IMR-90 (cell line): ENCODE measurements at regions not wholly inside any gene's neighbourhood (a gene's known extent, or its start where the extent isn't known, plus 50 kb on each side); places are given as distances from the start of the nearest gene placed in this dataset.

ENCODE experiments used
- ATAC-seq: fragments of 200-7000 bp; cut with Tn5 transposase; 2 replicates; pipeline ENCODE4 v1.9.1; 2020; ENCODE audit warnings: low read depth, mild to moderate bottlenecking, moderate library complexity
- BruUV-seq: library from RNA; stranded (reverse); fragments of 400-500 nt; replicated peaks from 2 replicates; lab custom pipeline; 2021; lab: Mats Ljungman, UMichigan
- CTCF ChIA-PET: fragments of 300-600 bp; formaldehyde crosslinking; extraction: SDS; loops from one replicate; lab custom pipeline; 2021; ENCODE audit warnings: antibody characterized with exemption; lab: Yijun Ruan, JAX
- POLR2A ChIA-PET: fragments of 300-600 bp; sonication (Branson Sonifier 250); formaldehyde crosslinking; loops from one replicate; lab custom pipeline; 2022; ENCODE audit warnings: antibody characterized with exemption; ENCODE audit not compliant: unreplicated experiment; lab: Charles Lee
- DNase-seq: peaks from one replicate; pipeline ENCODE4 v3.0.0; 2013
- H2AFZ ChIP-seq: replicated peaks from 2 replicates; pipeline ENCODE3; 2013; ENCODE audit warnings: low read length, mild to moderate bottlenecking; ENCODE audit not compliant: poor library complexity
- H2AK5ac ChIP-seq: 2 replicates; pipeline ENCODE4 v1.6.1; 2013; ENCODE audit warnings: low read depth, low read length, inconsistent platforms
- H2AK9ac ChIP-seq: replicated peaks from 2 replicates; pipeline ENCODE3; 2013; ENCODE audit warnings: mild to moderate bottlenecking, low read depth, low read length, moderate library complexity; ENCODE audit not compliant: poor library complexity
- H2BK120ac ChIP-seq: 2 replicates; pipeline ENCODE4 v1.6.1; 2013; ENCODE audit warnings: low read depth, low read length, inconsistent platforms
- H2BK15ac ChIP-seq: 3 replicates; pipeline ENCODE4 v1.6.1; 2013; ENCODE audit warnings: low read depth, low read length, inconsistent platforms
- H2BK20ac ChIP-seq: 2 replicates; pipeline ENCODE4 v1.6.1; 2013; ENCODE audit warnings: low read depth, mild to moderate bottlenecking, inconsistent platforms, low read length, moderate library complexity
- H2BK5ac ChIP-seq: 2 replicates; pipeline ENCODE4 v1.6.1; 2013; ENCODE audit warnings: mild to moderate bottlenecking, low read depth, low read length, inconsistent platforms; ENCODE audit not compliant: poor library complexity, severe bottlenecking
- H3K14ac ChIP-seq: replicated peaks from 2 replicates; pipeline ENCODE4 v1.6.1; 2013; ENCODE audit warnings: low read depth, low read length, inconsistent platforms
- H3K18ac ChIP-seq: 2 replicates; pipeline ENCODE4 v1.6.1; 2013; ENCODE audit warnings: low read depth, low read length, control low read depth
- H3K23ac ChIP-seq: 2 replicates; pipeline ENCODE4 v1.6.1; 2013; ENCODE audit warnings: low read depth, low read length, inconsistent platforms
- H3K27ac ChIP-seq: 2 replicates; pipeline ENCODE4 v1.5.1; 2013; ENCODE audit warnings: mild to moderate bottlenecking, control low read depth, low read length; ENCODE audit not compliant: insufficient read depth
- H3K27me3 ChIP-seq: 2 replicates; pipeline ENCODE4 v1.6.1; 2013; ENCODE audit warnings: low read length; ENCODE audit not compliant: control insufficient read depth, insufficient read depth
- H3K36me3 ChIP-seq: 2 replicates; pipeline ENCODE4 v1.6.1; 2013; ENCODE audit warnings: low read length, mixed read lengths; ENCODE audit not compliant: control insufficient read depth, insufficient read depth
- H3K4ac ChIP-seq: 2 replicates; pipeline ENCODE4 v1.6.1; 2013; ENCODE audit warnings: low read depth, low read length, inconsistent platforms
- H3K4me1 ChIP-seq: 2 replicates; pipeline ENCODE4 v1.6.1; 2013; ENCODE audit warnings: low read length, mixed read lengths; ENCODE audit not compliant: control insufficient read depth, insufficient read depth
- H3K4me2 ChIP-seq: 2 replicates; pipeline ENCODE4 v1.6.1; 2013; ENCODE audit warnings: low read depth, mild to moderate bottlenecking, control low read depth, low read length, moderate library complexity
- H3K4me3 ChIP-seq: 2 replicates; pipeline ENCODE4 v1.5.1; 2013; ENCODE audit warnings: low read depth, mild to moderate bottlenecking, control low read depth, low read length, moderate library complexity; ENCODE audit not compliant: insufficient read depth
- H3K56ac ChIP-seq: 2 replicates; pipeline ENCODE4 v1.6.1; 2013; ENCODE audit warnings: low read length, inconsistent platforms; ENCODE audit not compliant: insufficient read depth; ENCODE audit errors: extremely low read depth
- H3K79me1 ChIP-seq, 2 experiments: 2 replicates each; pipeline ENCODE4 v1.6.1; 2013; ENCODE audit warnings: low read length in 2 of 2, inconsistent platforms in 1 of 2, low read depth in 1 of 2
- H3K9ac ChIP-seq: 2 replicates; pipeline ENCODE4 v1.6.1; 2013; ENCODE audit warnings: low read depth, low read length, control low read depth
- H3K9me1 ChIP-seq: 2 replicates; pipeline ENCODE4 v1.6.1; 2013; ENCODE audit warnings: low read length, inconsistent platforms; ENCODE audit not compliant: insufficient read depth
- H3K9me3 ChIP-seq: 2 replicates; pipeline ENCODE4 v1.6.1; 2013; ENCODE audit warnings: low read length; ENCODE audit not compliant: control insufficient read depth, insufficient read depth
- H4K20me1 ChIP-seq: 2 replicates; pipeline ENCODE4 v1.6.1; 2013; ENCODE audit warnings: low read length, inconsistent platforms; ENCODE audit not compliant: insufficient read depth
- H4K5ac ChIP-seq: 2 replicates; pipeline ENCODE4 v1.6.1; 2013; ENCODE audit warnings: mild to moderate bottlenecking, low read depth, low read length, control low read depth
- H4K8ac ChIP-seq, 2 experiments: 2 replicates each; pipeline ENCODE4 v1.6.1; 2013; ENCODE audit warnings: low read depth in 2 of 2, low read length in 2 of 2, control low read depth in 1 of 2, inconsistent platforms in 1 of 2
- H4K91ac ChIP-seq: 2 replicates; pipeline ENCODE4 v1.6.1; 2013; ENCODE audit warnings: low read depth, low read length, inconsistent platforms; ENCODE audit not compliant: insufficient read depth
- BHLHE40 ChIP-seq: fragments of 150-350 bp; IDR thresholded peaks from 2 replicates; pipeline ENCODE4 v1.6.1; 2016; ENCODE audit warnings: mild to moderate bottlenecking, low read depth, low read length
- CEBPB ChIP-seq: IDR thresholded peaks from 2 replicates; pipeline ENCODE4 v1.6.1; 2012; ENCODE audit warnings: low read depth, low read length, improper control_type of control experiment
- CHD1 ChIP-seq: IDR thresholded peaks from 2 replicates; pipeline ENCODE4 v1.6.1; 2012; ENCODE audit warnings: low read depth, low read length, improper control_type of control experiment
- CTCF ChIP-seq: conservative IDR thresholded peaks from 2 replicates; pipeline ENCODE4 v1.5.1; 2012; ENCODE audit warnings: mild to moderate bottlenecking, low read depth, low read length, improper control_type of control experiment
- ELK1 ChIP-seq: fragments of 150-350 bp; IDR thresholded peaks from 2 replicates; pipeline ENCODE4 v1.6.1; 2016; ENCODE audit warnings: low read depth, mild to moderate bottlenecking, low read length, moderate library complexity, borderline replicate concordance
- FOS ChIP-seq: fragments of 150-350 bp; IDR thresholded peaks from 2 replicates; pipeline ENCODE4 v1.6.1; 2016; ENCODE audit warnings: low read depth, low read length
- MAFK ChIP-seq: IDR thresholded peaks from 2 replicates; pipeline ENCODE4 v1.6.1; 2012; ENCODE audit warnings: low read depth, low read length, improper control_type of control experiment
- MAZ ChIP-seq: IDR thresholded peaks from 2 replicates; pipeline ENCODE4 v1.6.1; 2012; ENCODE audit warnings: low read depth, mild to moderate bottlenecking, low read length, improper control_type of control experiment, moderate library complexity, borderline replicate concordance
- MXI1 ChIP-seq: IDR thresholded peaks from 2 replicates; pipeline ENCODE4 v1.6.1; 2012; ENCODE audit warnings: low read depth, mild to moderate bottlenecking, low read length, moderate library complexity, borderline replicate concordance
- POLR2A ChIP-seq: IDR thresholded peaks from 2 replicates; pipeline ENCODE4 v1.6.1; 2012; ENCODE audit warnings: mild to moderate bottlenecking, low read depth, low read length
- RAD21 ChIP-seq: IDR thresholded peaks from 2 replicates; pipeline ENCODE4 v1.6.1; 2012; ENCODE audit warnings: low read length, improper control_type of control experiment
- RCOR1 ChIP-seq: IDR thresholded peaks from 2 replicates; pipeline ENCODE4 v1.6.1; 2012; ENCODE audit warnings: mild to moderate bottlenecking, low read length, improper control_type of control experiment; ENCODE audit not compliant: insufficient replicate concordance
- RFX5 ChIP-seq: IDR thresholded peaks from 2 replicates; pipeline ENCODE4 v1.8.0; 2012; ENCODE audit warnings: low read depth, mild to moderate bottlenecking, low read length, moderate library complexity
- SMC3 ChIP-seq: fragments of 150-350 bp; IDR thresholded peaks from 2 replicates; pipeline ENCODE4 v1.6.1; 2016; ENCODE audit warnings: low read depth, mild to moderate bottlenecking, antibody characterized with exemption, low read length, moderate library complexity
- WGBS, 2 experiments: methylation state at CpG; one replicate each; pipeline versions ENCODE4 v1.1.5 to v1.1.7; 2013; ENCODE audit warnings: missing lambda C conversion rate in 2 of 2; ENCODE audit not compliant: insufficient read length in 1 of 2; ENCODE audit errors: extremely low coverage in 2 of 2; 5-methylcytosine and 5-hydroxymethylcytosine counted together
- dilution Hi-C: fragments of 300-500 bp; cut with HindIII; formaldehyde crosslinking; loops from one replicate; pipeline ENCODE4 v1.14.3; 2018; ENCODE audit warnings: low sequenced_read_pairs; ENCODE audit not compliant: unreplicated experiment
- in situ Hi-C: fragments of 300-500 bp; cut with MboI; formaldehyde crosslinking; loops from 3 replicates; pipeline ENCODE4 v1.14.3; 2019; ENCODE audit warnings: low sequenced_read_pairs, inconsistent platforms, mixed read lengths
- intact Hi-C: fragments of 100-400 bp; cut with micrococcal nuclease; formaldehyde crosslinking; loops from 2 replicates; pipeline ENCODE4 v1.10.0; 2022
- TF ChIP-seq, protein P1 (sequence below): fragments of 150-350 bp; IDR thresholded peaks from 2 replicates; pipeline ENCODE4 v1.6.1; 2017; ENCODE audit warnings: mild to moderate bottlenecking, antibody characterized with exemption, low read length, low read depth

GRCh38 chr3:159726231-159726964 is 262.2 kb upstream of the IL12A start:
- dilution Hi-C loops: no loop called here
- Histone ChIP-seq H4K5ac (no peak overlapping the region), H2AK9ac (no peak overlapping the region), H3K36me3 (no peaks in the 10 kb centered on the region), H3K14ac (no peak overlapping the region), H4K91ac (no peak overlapping the region), H3K9ac (no peak overlapping the region), H3K23ac (no peak overlapping the region), H2AK5ac (no peak overlapping the region), H3K4me1 (peaks cover 5% of the 10 kb centered on the region), H3K27ac (no peak overlapping the region), H2BK20ac (peak overlapping the region; percentile 67; the same call in 1 of the 2 replicates), H3K4ac (no peak overlapping the region), H3K27me3 (no peaks in the 10 kb centered on the region), H3K9me1 (peaks cover 3% of the 10 kb centered on the region; the same call in 1 of the 2 replicates), H2BK5ac (no peak overlapping the region), H3K56ac (no peak overlapping the region), H2AFZ (no peak overlapping the region), H2BK15ac (peak overlapping the region; percentile 0; the same call in 1 of the 3 replicates), H3K4me3 (no peak overlapping the region), H3K18ac (no peak overlapping the region), H3K79me1 (no peaks in the 10 kb centered on the region), H4K20me1 (no peaks in the 10 kb centered on the region), H2BK120ac (peak overlapping the region; percentile 74), H4K8ac (no peak overlapping the region; a peak in 1 of 4 replicates), H3K9me3 (no peaks in the 10 kb centered on the region), H3K4me2 (no peak overlapping the region)
- in situ Hi-C loops: no loop called here
- DNase-seq (peak; percentile 42), ATAC-seq (peak; percentile 29; the same call in 1 of the 2 replicates)
- ChIA-PET CTCF (no interaction called here), POLR2A (no interaction called here)
- intact Hi-C loops: loop anchor here (1.0 kb wide), 1 partner anchor 113 kb away; no protein-coding TSS in a partner anchor
- BruUV-seq: no TSS peak
- WGBS, 2 experiments: 38% methylated on average over 2 of the region's 7 CpGs; no CpG with 5 or more reads in 1 of the 2 experiments
- TF ChIP-seq MAFK (no peak), SMC3 (no peak), BHLHE40 (no peak), FOS (no peak), CTCF (no peak), RFX5 (no peak), ELK1 (no peak), RCOR1 (no peak), MAZ (no peak), MXI1 (no peak), POLR2A (no peak), CHD1 (no peak), CEBPB (no peak), RAD21 (no peak)
- TF ChIP-seq, protein P1, sequence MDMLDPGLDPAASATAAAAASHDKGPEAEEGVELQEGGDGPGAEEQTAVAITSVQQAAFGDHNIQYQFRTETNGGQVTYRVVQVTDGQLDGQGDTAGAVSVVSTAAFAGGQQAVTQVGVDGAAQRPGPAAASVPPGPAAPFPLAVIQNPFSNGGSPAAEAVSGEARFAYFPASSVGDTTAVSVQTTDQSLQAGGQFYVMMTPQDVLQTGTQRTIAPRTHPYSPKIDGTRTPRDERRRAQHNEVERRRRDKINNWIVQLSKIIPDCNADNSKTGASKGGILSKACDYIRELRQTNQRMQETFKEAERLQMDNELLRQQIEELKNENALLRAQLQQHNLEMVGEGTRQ: no peak
